GM04504 (cell line): ENCODE measurements at regions not wholly inside any gene's neighbourhood (a gene's known extent, or its start where the extent isn't known, plus 50 kb on each side); places are given as distances from the start of the nearest gene placed in this dataset.

Experiments
- DNase-seq: peaks from one replicate; pipeline ENCODE4 v3.0.0-alpha.2; 2012; ENCODE audit warnings: low read depth

- no peak for DNase-seq
These were observed 64.9 kb downstream of the CD2 start for GRCh38 chr1:116819081-116819480.

- peak; percentile 83 for DNase-seq
These were observed 66.1 kb downstream of the CD2 start for GRCh38 chr1:116820369-116820768.

- no peak for DNase-seq
These were observed 67.5 kb downstream of the CD2 start for GRCh38 chr1:116821763-116822162.

- DNase-seq, result no peak
These were observed 70.5 kb downstream of the CD2 start for GRCh38 chr1:116824631-116825206.

- DNase-seq, result no peak
These were observed 71.0 kb downstream of the CD2 start for GRCh38 chr1:116825207-116825719.

GRCh38 chr1:116825720-116826438 is 71.6 kb downstream of the CD2 start:
- no peak for DNase-seq

GRCh38 chr1:116826818-116827606 is 72.8 kb downstream of the CD2 start:
- DNase-seq, result no peak

GRCh38 chr1:116827607-116828105 is 73.4 kb downstream of the CD2 start:
- DNase-seq, result no peak

- no peak for DNase-seq
These were observed 77.3 kb upstream of the PTGFRN start for GRCh38 chr1:116832308-116832931.

GRCh38 chr1:116832932-116833578 is 76.7 kb upstream of the PTGFRN start:
- no peak for DNase-seq

GRCh38 chr1:116833718-116834117 is 76.0 kb upstream of the PTGFRN start:
- no peak for DNase-seq

GRCh38 chr1:116834595-116834994 is 75.1 kb upstream of the PTGFRN start:
- DNase-seq, result no peak

- no peak for DNase-seq
These were observed 74.6 kb upstream of the PTGFRN start for GRCh38 chr1:116835161-116835560.

- DNase-seq, result no peak
These were observed 73.6 kb upstream of the PTGFRN start for GRCh38 chr1:116836099-116836498.

GRCh38 chr1:116841569-116842344 is 68.0 kb upstream of the PTGFRN start:
- no peak for DNase-seq

GRCh38 chr1:116842654-116843053 is 67.1 kb upstream of the PTGFRN start:
- no peak for DNase-seq

- DNase-seq, result no peak
These were observed 64.9 kb upstream of the PTGFRN start for GRCh38 chr1:116844775-116845174.

- DNase-seq, result no peak
These were observed 62.5 kb upstream of the PTGFRN start for GRCh38 chr1:116847190-116847589.

GRCh38 chr1:116847688-116848531 is 61.8 kb upstream of the PTGFRN start:
- DNase-seq, result peak; percentile 56

GRCh38 chr1:116850436-116850835 is 59.3 kb upstream of the PTGFRN start:
- DNase-seq, result no peak
